ENCODE measurements at regions not wholly inside any gene's neighbourhood (a gene's known extent, or its start where the extent isn't known, plus 50 kb on each side); places are given as distances from the start of the nearest gene placed in this dataset.

GRCh38 chr18:46320297-46320696, 216.1 kb downstream of the HAUS1 start:
- Histone ChIP-seq H3K4me1 (ENCODE audit: control insufficient read depth in 4 of 4, insufficient read depth in 4 of 4, low read length in 3 of 4) (no peaks in the 10 kb centered on the region), H3K27me3 (ENCODE audit: control insufficient read depth in 4 of 4, insufficient read depth in 4 of 4, low read length in 3 of 4) (no peaks in the 10 kb centered on the region), H3K4me3 (ENCODE audit: low read depth in 1 of 3, low read length in 3 of 3) (no peak overlapping the region), H3K9me3 (ENCODE audit: control insufficient read depth in 4 of 4, low read length in 3 of 4) (no peaks in the 10 kb centered on the region), H3K9ac (ENCODE audit: low read depth in 1 of 2, low read length in 2 of 2) (no peak overlapping the region), H3K27ac (ENCODE audit: low read depth in 1 of 2, low read length in 2 of 2) (no peak overlapping the region), H3K36me3 (ENCODE audit: control insufficient read depth in 4 of 4, insufficient read depth in 3 of 4, low read depth in 1 of 4, low read length in 3 of 4) (no peaks in the 10 kb centered on the region)
- 91% methylated on average over 4 of the region's 4 CpGs for WGBS
- DNase-seq (ENCODE audit: low spot score), result no peak
- TF ChIP-seq CTCF (IDR thresholded peaks at IDR 0.05; ENCODE audit: low read depth, low read length, missing input control) (no peak), NR2F2 (IDR thresholded peaks at IDR 0.05) (no peak), HNF4A (conservative IDR thresholded peaks at IDR 0.05) (no peak), SP1 (IDR thresholded peaks at IDR 0.05) (no peak), EGR1 (IDR thresholded peaks at IDR 0.05; ENCODE audit: low read depth in 2 of 2) (no peak), MAX (IDR thresholded peaks at IDR 0.05) (no peak), TAF1 (conservative IDR thresholded peaks at IDR 0.05) (no peak), GABPA (IDR thresholded peaks at IDR 0.05 in 1 of 2, conservative IDR thresholded peaks at IDR 0.05 in 1 of 2) (no peak), FOXA1 (IDR thresholded peaks at IDR 0.05) (no peak), JUND (IDR thresholded peaks at IDR 0.05) (no peak), ATF3 (IDR thresholded peaks at IDR 0.05) (no peak), HNF4G (IDR thresholded peaks at IDR 0.05) (no peak), REST (IDR thresholded peaks at IDR 0.05) (no peak), FOXA2 (IDR thresholded peaks at IDR 0.05) (no peak)

- H3K27me3 ChIP-seq (ENCODE audit: control insufficient read depth in 4 of 4, insufficient read depth in 4 of 4, low read length in 3 of 4), result no peaks in the 10 kb centered on the region
- no peaks in the 10 kb centered on the region for H3K9me3 ChIP-seq (ENCODE audit: control insufficient read depth in 4 of 4, low read length in 3 of 4)
- DNase-seq (ENCODE audit: low spot score), result no peak
- H3K27ac ChIP-seq (ENCODE audit: low read depth in 1 of 2, low read length in 2 of 2), result no peak overlapping the region
- H3K36me3 ChIP-seq (ENCODE audit: control insufficient read depth in 4 of 4, insufficient read depth in 3 of 4, low read depth in 1 of 4, low read length in 3 of 4), result no peaks in the 10 kb centered on the region
- 88% methylated on average over 3 of the region's 3 CpGs for WGBS
- H3K4me3 ChIP-seq (ENCODE audit: low read depth in 1 of 3, low read length in 3 of 3), result no peak overlapping the region
- H3K9ac ChIP-seq (ENCODE audit: low read depth in 1 of 2, low read length in 2 of 2), result no peak overlapping the region
- TF ChIP-seq MAX (IDR thresholded peaks at IDR 0.05), result no peak
- no peak for TF ChIP-seq REST (IDR thresholded peaks at IDR 0.05)
- no peaks in the 10 kb centered on the region for H3K4me1 ChIP-seq (ENCODE audit: control insufficient read depth in 4 of 4, insufficient read depth in 4 of 4, low read length in 3 of 4)
Observed at GRCh38 chr18:46320928-46321711, 216.9 kb downstream of the HAUS1 start.

Data from liver (tissue), 8 donors.